Mammary epithelial cell (primary cell): ENCODE measurements at regions not wholly inside any gene's neighbourhood (a gene's known extent, or its start where the extent isn't known, plus 50 kb on each side); places are given as distances from the start of the nearest gene placed in this dataset.

Experiments
- CTCF ChIP-seq, 2 donors: IDR thresholded peaks in 1 of 2; conservative IDR thresholded peaks in 1 of 2; 2 replicates each; pipeline ENCODE4 v1.5.1; 2011 to 2012; ENCODE audit warnings: inconsistent platforms in 2 of 2, low read length in 2 of 2, mild to moderate bottlenecking in 2 of 2, control low read depth in 1 of 2, low read depth in 1 of 2; ENCODE audit not compliant: insufficient read depth in 1 of 2; ENCODE audit errors: extremely low read depth in 1 of 2
- EZH2 ChIP-seq: IDR thresholded peaks from 2 replicates; pipeline ENCODE4 v1.6.1; 2012; ENCODE audit warnings: low read length, inconsistent platforms, borderline replicate concordance

- TF ChIP-seq CTCF (conservative IDR thresholded peaks at IDR 0.05 in 1 of 2, IDR thresholded peaks at IDR 0.05 in 1 of 2; ENCODE audit: extremely low read depth in 1 of 2, insufficient read depth in 1 of 2, low read depth in 1 of 2, low read length in 2 of 2) (no peak), EZH2 (no peak)
Measured at GRCh38 chr5:125883223-125883622, 540.0 kb upstream of the GRAMD2B start.
